Sigmoid colon (tissue), 4 donors: ENCODE measurements at regions not wholly inside any gene's neighbourhood (a gene's known extent, or its start where the extent isn't known, plus 50 kb on each side); places are given as distances from the start of the nearest gene placed in this dataset.

Experiments used
- CTCF ChIP-seq, 4 experiments: fragments of 450-650 bp in 3 of 4; fragments of 200-600 bp in 1 of 4; IDR thresholded peaks; one replicate each; pipeline ENCODE4 v1.5.1; 2016 to 2019; ENCODE audit warnings: antibody characterized with exemption in 4 of 4, mild to moderate bottlenecking in 3 of 4, moderate library complexity in 2 of 4
- EP300 ChIP-seq, 4 donors: sonication (generic); formaldehyde crosslinking; IDR thresholded peaks; one replicate each; pipeline ENCODE4 v1.6.1; 2017; ENCODE audit warnings: antibody characterized with exemption in 4 of 4
- POLR2A ChIP-seq, 2 donors: fragments of 450-650 bp; IDR thresholded peaks; one replicate each; pipeline ENCODE4 v1.6.1; 2016; ENCODE audit warnings: antibody characterized with exemption in 2 of 2, mild to moderate bottlenecking in 2 of 2, moderate library complexity in 2 of 2

- no peak for TF ChIP-seq POLR2A (IDR thresholded peaks at IDR 0.05)
- TF ChIP-seq CTCF (IDR thresholded peaks at IDR 0.05): no peak
- no peak for TF ChIP-seq EP300 (IDR thresholded peaks at IDR 0.05)
These were observed 111.6 kb downstream of the DYNAP start for GRCh38 chr18:54702686-54703085.
